ENCODE measurements at regions not wholly inside any gene's neighbourhood (a gene's known extent, or its start where the extent isn't known, plus 50 kb on each side); places are given as distances from the start of the nearest gene placed in this dataset.
A peak's percentile ranks its signal among the peaks of the same experiment; 100 is the strongest.

- H3K4me1 ChIP-seq (ENCODE audit: insufficient read depth, low read length): peaks cover 8% of the 10 kb centered on the region
- H3K27ac ChIP-seq (ENCODE audit: low read depth, low read length): no peak overlapping the region
- H3K27me3 ChIP-seq (ENCODE audit: insufficient read depth, low read length): no peaks in the 10 kb centered on the region
- no peak overlapping the region for H3K9ac ChIP-seq (ENCODE audit: low read depth, low read length)
- no peak overlapping the region for H3K4me3 ChIP-seq (ENCODE audit: low read length)
- H3K9me3 ChIP-seq (ENCODE audit: insufficient read depth, low read depth, low read length): no peaks in the 10 kb centered on the region
- WGBS: 89% methylated on average over 9 of the region's 9 CpGs
- H3K36me3 ChIP-seq (ENCODE audit: insufficient read depth, low read length): no peaks in the 10 kb centered on the region
Measured at GRCh38 chr3:107263269-107264021, 113.8 kb upstream of the CCDC54 start.

GRCh38 chr3:107264888-107265287 lies 112.4 kb upstream of the CCDC54 start:
- Histone ChIP-seq H3K36me3 (ENCODE audit: insufficient read depth, low read length) (no peaks in the 10 kb centered on the region), H3K4me1 (ENCODE audit: insufficient read depth, low read length) (peaks cover 8% of the 10 kb centered on the region), H3K9ac (ENCODE audit: low read depth, low read length) (no peak overlapping the region), H3K27me3 (ENCODE audit: insufficient read depth, low read length) (no peaks in the 10 kb centered on the region), H3K4me3 (ENCODE audit: low read length) (no peak overlapping the region), H3K9me3 (ENCODE audit: insufficient read depth, low read depth, low read length) (no peaks in the 10 kb centered on the region), H3K27ac (ENCODE audit: low read depth, low read length) (no peak overlapping the region)
- 65% methylated on average over 6 of the region's 6 CpGs for WGBS

GRCh38 chr3:107265526-107265925 lies 111.7 kb upstream of the CCDC54 start:
- Histone ChIP-seq H3K36me3 (ENCODE audit: insufficient read depth, low read length) (no peaks in the 10 kb centered on the region), H3K9me3 (ENCODE audit: insufficient read depth, low read depth, low read length) (no peaks in the 10 kb centered on the region), H3K4me1 (ENCODE audit: insufficient read depth, low read length) (peaks cover 8% of the 10 kb centered on the region), H3K27me3 (ENCODE audit: insufficient read depth, low read length) (no peaks in the 10 kb centered on the region), H3K9ac (ENCODE audit: low read depth, low read length) (no peak overlapping the region), H3K4me3 (ENCODE audit: low read length) (no peak overlapping the region), H3K27ac (ENCODE audit: low read depth, low read length) (no peak overlapping the region)
- WGBS: no CpG with 5 or more reads among the region's 1 CpG

GRCh38 chr3:107268469-107268868 lies 108.8 kb upstream of the CCDC54 start:
- Histone ChIP-seq H3K27ac (ENCODE audit: low read depth, low read length) (no peak overlapping the region), H3K9ac (ENCODE audit: low read depth, low read length) (no peak overlapping the region), H3K36me3 (ENCODE audit: insufficient read depth, low read length) (no peaks in the 10 kb centered on the region), H3K4me1 (ENCODE audit: insufficient read depth, low read length) (peaks cover 8% of the 10 kb centered on the region), H3K4me3 (ENCODE audit: low read length) (no peak overlapping the region), H3K27me3 (ENCODE audit: insufficient read depth, low read length) (no peaks in the 10 kb centered on the region), H3K9me3 (ENCODE audit: insufficient read depth, low read depth, low read length) (no peaks in the 10 kb centered on the region)
- 83% methylated on average over 4 of the region's 4 CpGs for WGBS

- WGBS: 85% methylated on average over 7 of the region's 7 CpGs
- H3K9ac ChIP-seq (ENCODE audit: low read depth, low read length): no peak overlapping the region
- peaks cover 8% of the 10 kb centered on the region for H3K4me1 ChIP-seq (ENCODE audit: insufficient read depth, low read length)
- no peak overlapping the region for H3K4me3 ChIP-seq (ENCODE audit: low read length)
- no peak overlapping the region for H3K27ac ChIP-seq (ENCODE audit: low read depth, low read length)
- no peaks in the 10 kb centered on the region for H3K9me3 ChIP-seq (ENCODE audit: insufficient read depth, low read depth, low read length)
- no peaks in the 10 kb centered on the region for H3K27me3 ChIP-seq (ENCODE audit: insufficient read depth, low read length)
- no peaks in the 10 kb centered on the region for H3K36me3 ChIP-seq (ENCODE audit: insufficient read depth, low read length)
Measured at GRCh38 chr3:107269136-107269535, 108.1 kb upstream of the CCDC54 start.

- no peaks in the 10 kb centered on the region for H3K9me3 ChIP-seq (ENCODE audit: insufficient read depth, low read depth, low read length)
- no peak overlapping the region for H3K4me3 ChIP-seq (ENCODE audit: low read length)
- no peaks in the 10 kb centered on the region for H3K27me3 ChIP-seq (ENCODE audit: insufficient read depth, low read length)
- H3K36me3 ChIP-seq (ENCODE audit: insufficient read depth, low read length): no peaks in the 10 kb centered on the region
- H3K4me1 ChIP-seq (ENCODE audit: insufficient read depth, low read length): no peaks in the 10 kb centered on the region
- no peak overlapping the region for H3K27ac ChIP-seq (ENCODE audit: low read depth, low read length)
- H3K9ac ChIP-seq (ENCODE audit: low read depth, low read length): no peak overlapping the region
- WGBS: 47% methylated on average over 2 of the region's 3 CpGs
Measured at GRCh38 chr3:107271787-107272387, 105.4 kb upstream of the CCDC54 start.

- no peaks in the 10 kb centered on the region for H3K36me3 ChIP-seq (ENCODE audit: insufficient read depth, low read length)
- H3K4me1 ChIP-seq (ENCODE audit: insufficient read depth, low read length): no peaks in the 10 kb centered on the region
- no peak overlapping the region for H3K4me3 ChIP-seq (ENCODE audit: low read length)
- H3K9ac ChIP-seq (ENCODE audit: low read depth, low read length): no peak overlapping the region
- H3K27me3 ChIP-seq (ENCODE audit: insufficient read depth, low read length): no peaks in the 10 kb centered on the region
- no peak overlapping the region for H3K27ac ChIP-seq (ENCODE audit: low read depth, low read length)
- WGBS: 86% methylated on average over 2 of the region's 2 CpGs
- H3K9me3 ChIP-seq (ENCODE audit: insufficient read depth, low read depth, low read length): no peaks in the 10 kb centered on the region
Measured at GRCh38 chr3:107272471-107272870, 104.8 kb upstream of the CCDC54 start.

GRCh38 chr3:107272885-107273284 lies 104.4 kb upstream of the CCDC54 start:
- no peak overlapping the region for H3K4me3 ChIP-seq (ENCODE audit: low read length)
- H3K9ac ChIP-seq (ENCODE audit: low read depth, low read length): no peak overlapping the region
- no peaks in the 10 kb centered on the region for H3K27me3 ChIP-seq (ENCODE audit: insufficient read depth, low read length)
- H3K27ac ChIP-seq (ENCODE audit: low read depth, low read length): no peak overlapping the region
- H3K36me3 ChIP-seq (ENCODE audit: insufficient read depth, low read length): no peaks in the 10 kb centered on the region
- 95% methylated on average over 4 of the region's 4 CpGs for WGBS
- H3K4me1 ChIP-seq (ENCODE audit: insufficient read depth, low read length): no peaks in the 10 kb centered on the region
- no peaks in the 10 kb centered on the region for H3K9me3 ChIP-seq (ENCODE audit: insufficient read depth, low read depth, low read length)

GRCh38 chr3:107273771-107274170 lies 103.5 kb upstream of the CCDC54 start:
- no peaks in the 10 kb centered on the region for H3K36me3 ChIP-seq (ENCODE audit: insufficient read depth, low read length)
- H3K9me3 ChIP-seq (ENCODE audit: insufficient read depth, low read depth, low read length): no peaks in the 10 kb centered on the region
- no peak overlapping the region for H3K4me3 ChIP-seq (ENCODE audit: low read length)
- WGBS: 93% methylated on average over 2 of the region's 2 CpGs
- no peaks in the 10 kb centered on the region for H3K4me1 ChIP-seq (ENCODE audit: insufficient read depth, low read length)
- no peaks in the 10 kb centered on the region for H3K27me3 ChIP-seq (ENCODE audit: insufficient read depth, low read length)
- H3K27ac ChIP-seq (ENCODE audit: low read depth, low read length): no peak overlapping the region
- H3K9ac ChIP-seq (ENCODE audit: low read depth, low read length): no peak overlapping the region

GRCh38 chr3:107275511-107275910 lies 101.7 kb upstream of the CCDC54 start:
- H3K36me3 ChIP-seq (ENCODE audit: insufficient read depth, low read length): no peaks in the 10 kb centered on the region
- WGBS: 97% methylated on average over 2 of the region's 2 CpGs
- no peak overlapping the region for H3K4me3 ChIP-seq (ENCODE audit: low read length)
- no peaks in the 10 kb centered on the region for H3K9me3 ChIP-seq (ENCODE audit: insufficient read depth, low read depth, low read length)
- no peak overlapping the region for H3K9ac ChIP-seq (ENCODE audit: low read depth, low read length)
- H3K27me3 ChIP-seq (ENCODE audit: insufficient read depth, low read length): no peaks in the 10 kb centered on the region
- no peak overlapping the region for H3K27ac ChIP-seq (ENCODE audit: low read depth, low read length)
- H3K4me1 ChIP-seq (ENCODE audit: insufficient read depth, low read length): no peaks in the 10 kb centered on the region

GRCh38 chr3:107283948-107284347 lies 93.3 kb upstream of the CCDC54 start:
- no peak overlapping the region for H3K4me3 ChIP-seq (ENCODE audit: low read length)
- H3K27me3 ChIP-seq (ENCODE audit: insufficient read depth, low read length): no peaks in the 10 kb centered on the region
- H3K36me3 ChIP-seq (ENCODE audit: insufficient read depth, low read length): no peaks in the 10 kb centered on the region
- peaks cover 38% of the 10 kb centered on the region for H3K4me1 ChIP-seq (ENCODE audit: insufficient read depth, low read length)
- no peak overlapping the region for H3K9ac ChIP-seq (ENCODE audit: low read depth, low read length)
- H3K9me3 ChIP-seq (ENCODE audit: insufficient read depth, low read depth, low read length): peaks cover 4% of the 10 kb centered on the region; the same call in 1 of the 2 replicates
- 60% methylated on average over 3 of the region's 3 CpGs for WGBS
- H3K27ac ChIP-seq (ENCODE audit: low read depth, low read length): 0 out of 2 replicates have a peak overlapping the region, but pooled peaks have one; percentile 65

All from HUES64 (cell line).